ENCODE measurements at regions not wholly inside any gene's neighbourhood (a gene's known extent, or its start where the extent isn't known, plus 50 kb on each side); places are given as distances from the start of the nearest gene placed in this dataset.

GRCh38 chr1:191875994-191876393 is 282.3 kb upstream of the RGS18 start:
- no peak overlapping the region for H3K4me3 Mint-ChIP-seq
- Histone ChIP-seq H2BK15ac (ENCODE audit: low read depth, low read length) (no peak overlapping the region), H3K14ac (ENCODE audit: insufficient read depth, low read length) (no peak overlapping the region), H3K56ac (ENCODE audit: insufficient read length, low read depth, low read length) (no peak overlapping the region), H3K23ac (ENCODE audit: insufficient read length, low read depth, low read length) (no peak overlapping the region), H2BK5ac (ENCODE audit: insufficient read length, low read length) (no peak overlapping the region), H2BK120ac (ENCODE audit: low read depth, low read length, poor library complexity, severe bottlenecking) (no peak overlapping the region), H4K8ac (replicated peaks; ENCODE audit: insufficient read length, low read depth, low read length) (no peak overlapping the region), H3K27ac (ENCODE audit: insufficient read length, low read depth, low read length) (no peak overlapping the region), H3K4me1 (ENCODE audit: insufficient read depth, low read length) (no peaks in the 10 kb centered on the region), H2BK20ac (ENCODE audit: low read depth, low read length, poor library complexity, severe bottlenecking) (no peak overlapping the region), H3K18ac (ENCODE audit: insufficient read length, low read depth, low read length) (no peak overlapping the region), H3K4me2 (ENCODE audit: insufficient read depth, insufficient read length, low read length) (no peak overlapping the region), H3T11ph (ENCODE audit: low read length) (no peak overlapping the region), H3K9ac (ENCODE audit: extremely low read depth, insufficient read length, low read length) (no peak overlapping the region), H3K79me2 (ENCODE audit: insufficient read depth, low read length) (no peaks in the 10 kb centered on the region), H3K23me2 (ENCODE audit: insufficient read length, low read depth, low read length, poor library complexity, severe bottlenecking) (no peaks in the 10 kb centered on the region), H4K5ac (ENCODE audit: insufficient read length, low read depth, low read length) (no peak overlapping the region), H3K9me3 (ENCODE audit: control insufficient read depth, low read depth, low read length) (no peaks in the 10 kb centered on the region), H4K20me1 (ENCODE audit: control insufficient read depth, insufficient read depth, insufficient read length) (no peaks in the 10 kb centered on the region), H2AK5ac (ENCODE audit: insufficient read length, low read length) (no peak overlapping the region), H3K79me1 (ENCODE audit: insufficient read depth, low read depth, low read length, poor library complexity, severe bottlenecking) (no peaks in the 10 kb centered on the region), H3K27me3 (ENCODE audit: insufficient read depth, low read length) (no peaks in the 10 kb centered on the region), H2BK12ac (ENCODE audit: insufficient read length, low read depth, low read length) (no peak overlapping the region), H2AFZ (ENCODE audit: low read length) (no peak overlapping the region), H3K4ac (ENCODE audit: low read depth, low read length) (no peak overlapping the region), H4K91ac (ENCODE audit: insufficient read length, low read depth, low read length) (no peak overlapping the region)
- no peaks in the 10 kb centered on the region for H3K27me3 Mint-ChIP-seq (ENCODE audit: low read depth)
- no peaks in the 10 kb centered on the region for H3K9me3 Mint-ChIP-seq
- no peak overlapping the region for H3K27ac Mint-ChIP-seq
- no peak for TF ChIP-seq CTCF (conservative IDR thresholded peaks at IDR 0.05)
- peaks cover 5 to 10% of the 10 kb centered on the region in 2 experiments; a peak in 3 of 4 replicates for H3K4me1 Mint-ChIP-seq
- no peak for DNase-seq
- H3K36me3 Mint-ChIP-seq (ENCODE audit: insufficient read depth in 1 of 3, low read depth in 3 of 3), result no peaks in the 10 kb centered on the region
- WGBS (ENCODE audit: extremely low coverage, insufficient read length, low lambda C conversion rate), result no CpG with 5 or more reads among the region's 1 CpG
